ENCODE measurements at regions not wholly inside any gene's neighbourhood (a gene's known extent, or its start where the extent isn't known, plus 50 kb on each side); places are given as distances from the start of the nearest gene placed in this dataset.

DNA sequence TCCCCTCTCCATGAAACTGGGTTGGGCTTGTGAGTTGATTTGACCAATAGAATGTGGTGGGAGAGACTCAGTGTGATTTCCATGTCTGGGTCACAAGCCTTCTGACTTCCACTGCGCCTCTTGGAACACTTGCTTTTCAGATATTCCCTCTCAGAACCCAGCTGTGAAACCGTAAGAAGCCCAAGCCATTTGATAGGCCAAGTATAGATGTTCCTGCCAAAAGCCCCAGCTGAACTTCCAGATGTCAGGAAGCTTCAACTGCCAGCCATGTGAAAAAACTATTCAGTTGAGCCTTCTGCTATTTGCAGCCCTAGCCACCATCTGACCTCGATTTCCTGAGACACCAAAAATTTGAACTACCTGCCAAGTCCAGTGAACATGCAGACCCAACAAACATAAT is 387.8 kb upstream of the GJE1 start:
- no peak overlapping the region for H3K4me3 Mint-ChIP-seq (ENCODE audit: unreplicated experiment)
- no peaks in the 10 kb centered on the region for H3K4me1 Mint-ChIP-seq (ENCODE audit: insufficient read depth, unreplicated experiment)
- H3K27me3 Mint-ChIP-seq (ENCODE audit: insufficient read depth, unreplicated experiment), result peaks cover 25% of the 10 kb centered on the region
- TF ChIP-seq, protein P1, sequence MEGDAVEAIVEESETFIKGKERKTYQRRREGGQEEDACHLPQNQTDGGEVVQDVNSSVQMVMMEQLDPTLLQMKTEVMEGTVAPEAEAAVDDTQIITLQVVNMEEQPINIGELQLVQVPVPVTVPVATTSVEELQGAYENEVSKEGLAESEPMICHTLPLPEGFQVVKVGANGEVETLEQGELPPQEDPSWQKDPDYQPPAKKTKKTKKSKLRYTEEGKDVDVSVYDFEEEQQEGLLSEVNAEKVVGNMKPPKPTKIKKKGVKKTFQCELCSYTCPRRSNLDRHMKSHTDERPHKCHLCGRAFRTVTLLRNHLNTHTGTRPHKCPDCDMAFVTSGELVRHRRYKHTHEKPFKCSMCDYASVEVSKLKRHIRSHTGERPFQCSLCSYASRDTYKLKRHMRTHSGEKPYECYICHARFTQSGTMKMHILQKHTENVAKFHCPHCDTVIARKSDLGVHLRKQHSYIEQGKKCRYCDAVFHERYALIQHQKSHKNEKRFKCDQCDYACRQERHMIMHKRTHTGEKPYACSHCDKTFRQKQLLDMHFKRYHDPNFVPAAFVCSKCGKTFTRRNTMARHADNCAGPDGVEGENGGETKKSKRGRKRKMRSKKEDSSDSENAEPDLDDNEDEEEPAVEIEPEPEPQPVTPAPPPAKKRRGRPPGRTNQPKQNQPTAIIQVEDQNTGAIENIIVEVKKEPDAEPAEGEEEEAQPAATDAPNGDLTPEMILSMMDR (IDR thresholded peaks at IDR 0.05; ENCODE audit: unreplicated experiment), result no peak
- H3K27ac Mint-ChIP-seq (ENCODE audit: low read depth, unreplicated experiment), result no peak overlapping the region
- intact Hi-C loops (cut with micrococcal nuclease), result no loop called here
- BruUV-seq (replicated peaks), result no TSS peak
- no peak for DNase-seq (ENCODE audit: unreplicated experiment)
- H3K9me3 Mint-ChIP-seq (ENCODE audit: unreplicated experiment), result no peaks in the 10 kb centered on the region
- ChIA-PET POLR2A (interaction anchor here (0.6 kb wide), 1 partner anchor 26 kb away, joined by 4 read pairs; no protein-coding TSS in a partner anchor), CTCF (interaction anchor here (0.6 to 1.3 kb wide), 2 partner anchors 20 to 320 kb away, joined by 3 to 5 read pairs; no protein-coding TSS in a partner anchor)
- H3K36me3 Mint-ChIP-seq (ENCODE audit: insufficient read depth, unreplicated experiment), result no peaks in the 10 kb centered on the region

DNA sequence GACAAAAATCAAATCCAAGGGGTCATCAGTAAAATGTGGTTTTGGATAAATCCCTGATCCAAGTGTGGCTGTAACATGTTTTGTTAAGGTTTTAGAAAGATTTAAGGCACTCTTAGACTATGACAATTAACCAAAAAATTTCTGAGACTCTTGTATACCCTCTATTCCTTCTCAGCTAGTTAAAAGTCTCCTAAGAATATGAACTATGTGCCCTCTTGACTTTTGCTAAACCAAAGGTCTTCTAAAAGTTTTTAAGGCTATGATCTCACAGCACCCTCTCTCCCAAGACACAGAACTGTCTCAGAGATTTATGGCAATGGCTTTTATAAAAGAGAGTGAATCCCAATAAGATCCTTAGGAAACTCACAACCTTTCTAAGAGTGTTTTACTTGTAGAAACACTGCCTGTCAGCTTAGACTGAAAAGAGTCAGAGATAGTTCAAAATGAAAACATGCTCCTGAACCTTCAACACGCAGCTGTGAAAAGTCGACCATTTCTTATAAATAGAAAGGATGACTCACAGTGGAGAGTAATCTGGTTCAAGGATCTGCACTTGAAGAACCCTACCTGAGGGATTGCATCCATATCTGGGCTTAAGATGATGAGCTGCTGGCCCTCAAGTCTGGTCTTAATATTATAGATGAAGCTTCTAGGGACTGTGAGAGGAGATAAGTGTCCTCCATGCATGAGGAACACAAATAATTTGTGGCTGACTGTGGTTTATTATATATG is 388.4 kb upstream of the GJE1 start:
- H3K9me3 Mint-ChIP-seq (ENCODE audit: unreplicated experiment), result no peaks in the 10 kb centered on the region
- H3K27me3 Mint-ChIP-seq (ENCODE audit: insufficient read depth, unreplicated experiment), result peaks cover 32% of the 10 kb centered on the region
- CTCF ChIA-PET, result interaction anchor here (1.3 kb wide), 1 partner anchor 21 kb away, joined by 3 read pairs; no protein-coding TSS in a partner anchor
- no peak overlapping the region for H3K4me3 Mint-ChIP-seq (ENCODE audit: unreplicated experiment)
- no TSS peak for BruUV-seq (replicated peaks)
- peak; percentile 17 for DNase-seq (ENCODE audit: unreplicated experiment)
- H3K4me1 Mint-ChIP-seq (ENCODE audit: insufficient read depth, unreplicated experiment), result no peaks in the 10 kb centered on the region
- POLR2A ChIA-PET, result no interaction called here
- TF ChIP-seq, protein P1 (IDR thresholded peaks at IDR 0.05; ENCODE audit: unreplicated experiment), result no peak
- no peak overlapping the region for H3K27ac Mint-ChIP-seq (ENCODE audit: low read depth, unreplicated experiment)
- intact Hi-C loops (cut with micrococcal nuclease), result no loop called here
- H3K36me3 Mint-ChIP-seq (ENCODE audit: insufficient read depth, unreplicated experiment), result no peaks in the 10 kb centered on the region

DNA sequence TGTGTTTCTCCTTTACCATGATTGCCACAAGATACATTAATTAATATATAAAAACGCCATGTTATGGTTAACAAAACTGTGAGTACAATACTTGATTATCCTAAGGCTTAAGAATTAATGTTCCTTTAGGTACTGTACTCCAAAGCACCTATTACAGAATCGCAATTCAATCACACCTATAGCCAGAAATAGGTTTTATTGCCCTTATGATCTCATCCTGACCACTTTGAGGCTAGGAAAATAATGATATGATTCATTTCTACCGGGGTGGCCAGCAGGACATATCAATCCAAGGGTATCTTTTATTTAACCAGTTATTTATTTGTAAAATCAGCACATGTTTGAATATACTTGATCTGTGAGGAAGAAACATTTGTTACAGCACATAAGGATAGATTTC is 396.6 kb upstream of the GJE1 start:
- intact Hi-C loops (cut with micrococcal nuclease), result no loop called here
- ChIA-PET POLR2A (no interaction called here), CTCF (no interaction called here)
- no peaks in the 10 kb centered on the region for H3K9me3 Mint-ChIP-seq (ENCODE audit: unreplicated experiment)
- TF ChIP-seq, protein P1 (IDR thresholded peaks at IDR 0.05; ENCODE audit: unreplicated experiment), result no peak
- DNase-seq (ENCODE audit: unreplicated experiment), result no peak
- BruUV-seq (replicated peaks), result no TSS peak
- H3K4me1 Mint-ChIP-seq (ENCODE audit: insufficient read depth, unreplicated experiment), result no peaks in the 10 kb centered on the region
- no peaks in the 10 kb centered on the region for H3K36me3 Mint-ChIP-seq (ENCODE audit: insufficient read depth, unreplicated experiment)
- no peak overlapping the region for H3K4me3 Mint-ChIP-seq (ENCODE audit: unreplicated experiment)
- H3K27me3 Mint-ChIP-seq (ENCODE audit: insufficient read depth, unreplicated experiment), result peaks cover 35% of the 10 kb centered on the region
- H3K27ac Mint-ChIP-seq (ENCODE audit: low read depth, unreplicated experiment), result no peak overlapping the region

DNA sequence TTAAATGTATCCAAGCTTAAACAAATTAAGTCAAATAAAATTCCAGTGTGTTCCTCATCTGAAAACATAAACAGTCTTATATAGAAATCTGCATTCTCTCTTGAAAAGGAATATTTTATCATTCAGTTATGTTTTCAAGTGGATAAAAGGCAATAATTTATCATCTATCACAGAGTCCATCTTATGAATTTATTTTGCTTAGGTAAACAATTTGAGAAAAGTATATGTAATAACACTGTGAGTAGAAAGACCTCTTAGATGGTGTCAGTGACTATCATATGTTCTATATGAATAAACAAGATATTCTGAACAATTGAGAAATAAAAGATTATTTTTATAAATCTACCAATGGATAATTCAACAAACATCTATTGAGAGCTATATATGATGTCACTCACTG is 397.6 kb upstream of the GJE1 start:
- TF ChIP-seq, protein P1 (IDR thresholded peaks at IDR 0.05; ENCODE audit: unreplicated experiment), result no peak
- no peaks in the 10 kb centered on the region for H3K36me3 Mint-ChIP-seq (ENCODE audit: insufficient read depth, unreplicated experiment)
- no peaks in the 10 kb centered on the region for H3K4me1 Mint-ChIP-seq (ENCODE audit: insufficient read depth, unreplicated experiment)
- intact Hi-C loops (cut with micrococcal nuclease), result no loop called here
- ChIA-PET POLR2A (interaction anchor here (0.6 kb wide), 1 partner anchor 56 kb away, joined by 3 read pairs; no protein-coding TSS in a partner anchor), CTCF (interaction anchor here (0.7 kb wide), 1 partner anchor 254 kb away, joined by 4 read pairs; no protein-coding TSS in a partner anchor)
- no peak for DNase-seq (ENCODE audit: unreplicated experiment)
- H3K9me3 Mint-ChIP-seq (ENCODE audit: unreplicated experiment), result no peaks in the 10 kb centered on the region
- H3K4me3 Mint-ChIP-seq (ENCODE audit: unreplicated experiment), result no peak overlapping the region
- no peak overlapping the region for H3K27ac Mint-ChIP-seq (ENCODE audit: low read depth, unreplicated experiment)
- H3K27me3 Mint-ChIP-seq (ENCODE audit: insufficient read depth, unreplicated experiment), result peaks cover 25% of the 10 kb centered on the region
- BruUV-seq (replicated peaks), result no TSS peak

All from MCF 10A (cell line).